ENCODE measurements at regions not wholly inside any gene's neighbourhood (a gene's known extent, or its start where the extent isn't known, plus 50 kb on each side); places are given as distances from the start of the nearest gene placed in this dataset.

- H3K4me1 Mint-ChIP-seq: no peaks in the 10 kb centered on the region
- peaks cover 7% of the 10 kb centered on the region for H3K27me3 Mint-ChIP-seq
- ATAC-seq (no peak), DNase-seq (no peak)
- no peaks in the 10 kb centered on the region for H3K9me3 Mint-ChIP-seq
- no peak overlapping the region for H3K27ac Mint-ChIP-seq
- H3K4me3 Mint-ChIP-seq: no peak overlapping the region
Measured at GRCh38 chr18:7480879-7481278, 86.2 kb upstream of the PTPRM start.

- no peak for DNase-seq
- Mint-ChIP-seq H3K4me3 (no peak overlapping the region), H3K4me1 (no peaks in the 10 kb centered on the region), H3K27ac (no peak overlapping the region), H3K27me3 (peaks cover 14% of the 10 kb centered on the region), H3K9me3 (no peaks in the 10 kb centered on the region)
- no peak for ATAC-seq
Measured at GRCh38 chr18:7482342-7482741, 84.8 kb upstream of the PTPRM start.

- Mint-ChIP-seq H3K27ac (no peak overlapping the region), H3K27me3 (peaks cover 14% of the 10 kb centered on the region), H3K4me1 (no peaks in the 10 kb centered on the region), H3K4me3 (no peak overlapping the region), H3K9me3 (peaks cover 7 to 8% of the 10 kb centered on the region in 2 donors)
- no peak for ATAC-seq
- no peak for DNase-seq
Measured at GRCh38 chr18:7485616-7486015, 81.5 kb upstream of the PTPRM start.

- DNase-seq: no peak
- Mint-ChIP-seq H3K4me3 (no peak overlapping the region), H3K4me1 (no peaks in the 10 kb centered on the region), H3K27ac (no peak overlapping the region), H3K9me3 (peaks cover 10 to 22% of the 10 kb centered on the region in 2 donors), H3K27me3 (peaks cover 7% of the 10 kb centered on the region)
- no peak for ATAC-seq
Measured at GRCh38 chr18:7488571-7488970, 78.5 kb upstream of the PTPRM start.

GRCh38 chr18:7490104-7490503 lies 77.0 kb upstream of the PTPRM start:
- H3K4me3 Mint-ChIP-seq: no peak overlapping the region

GRCh38 chr18:7492385-7492784 lies 74.7 kb upstream of the PTPRM start:
- Mint-ChIP-seq H3K9me3 (peaks cover 14 to 28% of the 10 kb centered on the region in 2 donors), H3K27me3 (no peaks in the 10 kb centered on the region), H3K27ac (no peak overlapping the region), H3K4me3 (no peak overlapping the region), H3K4me1 (no peaks in the 10 kb centered on the region)
- ATAC-seq: no peak
- DNase-seq: no peak

More at GRCh38 chr18:7490104-7490503, 77.0 kb upstream of the PTPRM start:
- no peaks in the 10 kb centered on the region for H3K4me1 Mint-ChIP-seq
- H3K27me3 Mint-ChIP-seq: peaks cover 7% of the 10 kb centered on the region
- H3K27ac Mint-ChIP-seq: no peak overlapping the region
- peaks cover 10 to 22% of the 10 kb centered on the region in 2 donors for H3K9me3 Mint-ChIP-seq
- no peak for ATAC-seq
- DNase-seq: no peak

GRCh38 chr18:7497081-7497480 lies 70.0 kb upstream of the PTPRM start:
- Mint-ChIP-seq H3K4me1 (no peaks in the 10 kb centered on the region), H3K4me3 (no peak overlapping the region), H3K9me3 (peaks cover 5 to 6% of the 10 kb centered on the region in 2 donors), H3K27me3 (no peaks in the 10 kb centered on the region), H3K27ac (no peak overlapping the region)
- ATAC-seq (no peak), DNase-seq (no peak)

GRCh38 chr18:7511106-7511505 lies 56.0 kb upstream of the PTPRM start:
- peaks cover 0 to 5% of the 10 kb centered on the region in 2 donors for H3K9me3 Mint-ChIP-seq
- no peak overlapping the region for H3K4me3 Mint-ChIP-seq
- no peak for DNase-seq
- ATAC-seq: no peak
- no peaks in the 10 kb centered on the region for H3K27me3 Mint-ChIP-seq
- H3K27ac Mint-ChIP-seq: no peak overlapping the region
- no peaks in the 10 kb centered on the region for H3K4me1 Mint-ChIP-seq

- Mint-ChIP-seq H3K27ac (no peak overlapping the region), H3K27me3 (no peaks in the 10 kb centered on the region), H3K9me3 (peaks cover 0 to 5% of the 10 kb centered on the region in 2 donors), H3K4me3 (no peak overlapping the region), H3K4me1 (no peaks in the 10 kb centered on the region)
- no peak for DNase-seq
- no peak for ATAC-seq
Measured at GRCh38 chr18:7512348-7512747, 54.8 kb upstream of the PTPRM start.

- Mint-ChIP-seq H3K4me1 (no peaks in the 10 kb centered on the region), H3K9me3 (peaks cover 0 to 5% of the 10 kb centered on the region in 2 donors), H3K4me3 (no peak overlapping the region), H3K27ac (no peak overlapping the region), H3K27me3 (no peaks in the 10 kb centered on the region)
- ATAC-seq (no peak), DNase-seq (no peak)
Measured at GRCh38 chr18:7512990-7513389, 54.1 kb upstream of the PTPRM start.

GRCh38 chr18:7514796-7515440 lies 52.2 kb upstream of the PTPRM start:
- no peak for DNase-seq
- Mint-ChIP-seq H3K27me3 (no peaks in the 10 kb centered on the region), H3K27ac (no peak overlapping the region), H3K4me3 (no peak overlapping the region), H3K9me3 (peaks cover 0 to 3% of the 10 kb centered on the region in 2 donors), H3K4me1 (no peaks in the 10 kb centered on the region)
- ATAC-seq: no peak

GRCh38 chr18:7516266-7517117 lies 50.6 kb upstream of the PTPRM start:
- H3K27me3 Mint-ChIP-seq: no peaks in the 10 kb centered on the region
- no peaks in the 10 kb centered on the region for H3K4me1 Mint-ChIP-seq
- H3K9me3 Mint-ChIP-seq: no peaks in the 10 kb centered on the region
- no peak overlapping the region for H3K27ac Mint-ChIP-seq
- ATAC-seq (no peak), DNase-seq (no peak)
- H3K4me3 Mint-ChIP-seq: no peak overlapping the region

Measured in stimulated activated naive CD8-positive, alpha-beta T cell treated with anti-CD3 and anti-CD28 coated beads, Interleukin-15, amount 100 ng/mL, for 72 hours (primary cell).